A673 (cell line): ENCODE measurements at regions not wholly inside any gene's neighbourhood (a gene's known extent, or its start where the extent isn't known, plus 50 kb on each side); places are given as distances from the start of the nearest gene placed in this dataset.

Experiments used
- BruUV-seq: library from RNA; stranded (reverse); fragments of 400-500 nt; replicated peaks from 2 replicates; lab custom pipeline; 2021; lab: Mats Ljungman, UMichigan
- CTCF ChIA-PET: fragments of 300-600 bp; sonication (Branson Sonifier 250); formaldehyde crosslinking; loops from one replicate; lab custom pipeline; 2022; ENCODE audit warnings: antibody characterized with exemption; lab: Charles Lee
- POLR2A ChIA-PET: fragments of 300-600 bp; sonication (Branson Sonifier 250); formaldehyde crosslinking; loops from one replicate; lab custom pipeline; 2022; ENCODE audit warnings: antibody characterized with exemption; ENCODE audit not compliant: low non-redundant PET; lab: Charles Lee
- DNase-seq: peaks from one replicate; pipeline ENCODE4 v3.0.0-alpha.2; 2015; ENCODE audit warnings: low spot score
- H3K27ac ChIP-seq: fragments of 200-600 bp; sonication (generic); 2 replicates; pipeline ENCODE4 v1.5.1; 2016; ENCODE audit warnings: mixed run types, low read depth, mild to moderate bottlenecking, mixed read lengths, antibody characterized with exemption, low read length; ENCODE audit not compliant: poor library complexity, severe bottlenecking
- H3K27me3 ChIP-seq: fragments of 200-600 bp; sonication (generic); replicated peaks from 2 replicates; pipeline ENCODE4 v1.6.1; 2017; ENCODE audit warnings: mixed run types, low read depth, mild to moderate bottlenecking, mixed read lengths, antibody characterized with exemption, low read length; ENCODE audit not compliant: insufficient read depth, poor library complexity
- H3K36me3 ChIP-seq: fragments of 200-600 bp; sonication (generic); 2 replicates; pipeline ENCODE4 v1.6.1; 2016; ENCODE audit warnings: mixed run types, mild to moderate bottlenecking, mixed read lengths, antibody characterized with exemption, low read length; ENCODE audit not compliant: insufficient read depth, poor library complexity, severe bottlenecking
- H3K4me1 ChIP-seq: fragments of 200-600 bp; sonication (generic); 2 replicates; pipeline ENCODE4 v1.6.1; 2017; ENCODE audit warnings: mixed run types, mild to moderate bottlenecking, mixed read lengths, antibody characterized with exemption, low read length; ENCODE audit not compliant: insufficient read depth, poor library complexity, severe bottlenecking
- H3K4me3 ChIP-seq: fragments of 200-600 bp; sonication (generic); 2 replicates; pipeline ENCODE4 v1.5.1; 2016; ENCODE audit warnings: low read depth, mixed run types, mild to moderate bottlenecking, mixed read lengths, low read length; ENCODE audit not compliant: poor library complexity, severe bottlenecking
- H3K9me3 ChIP-seq: fragments of 200-600 bp; sonication (generic); 2 replicates; pipeline ENCODE4 v1.6.1; 2016; ENCODE audit warnings: mixed run types, low read depth, mild to moderate bottlenecking, mixed read lengths, antibody characterized with exemption, low read length; ENCODE audit not compliant: poor library complexity, severe bottlenecking
- CTCF ChIP-seq: fragments of 300-800, 200-600 bp; sonication (generic); conservative IDR thresholded peaks from 2 replicates; pipeline ENCODE4 v1.5.1; 2017; ENCODE audit warnings: low read depth, mild to moderate bottlenecking, antibody characterized with exemption, low read length, moderate library complexity, mixed read lengths
- EZH2 ChIP-seq: fragments of 200-600 bp; sonication (generic); IDR thresholded peaks from 2 replicates; pipeline ENCODE4 v1.6.1; 2017; ENCODE audit warnings: borderline replicate concordance, low read depth, mild to moderate bottlenecking, mixed read lengths, antibody characterized with exemption, low read length; ENCODE audit not compliant: poor library complexity, severe bottlenecking
- intact Hi-C: fragments of 100-400 bp; cut with micrococcal nuclease; formaldehyde crosslinking; loops from one replicate; pipeline ENCODE4 v1.10.0; 2022; ENCODE audit not compliant: unreplicated experiment

GRCh38 chr13:103349211-103349980 lies 283.2 kb upstream of the SLC10A2 start:
- BruUV-seq, result no TSS peak
- no peak for TF ChIP-seq CTCF
- no peak for TF ChIP-seq EZH2
- Histone ChIP-seq H3K9me3 (peaks cover 4% of the 10 kb centered on the region), H3K4me1 (no peaks in the 10 kb centered on the region), H3K27ac (no peak overlapping the region), H3K36me3 (no peaks in the 10 kb centered on the region), H3K27me3 (no peaks in the 10 kb centered on the region), H3K4me3 (no peak overlapping the region)
- POLR2A ChIA-PET, result no interaction called here
- CTCF ChIA-PET, result no interaction called here
- no peak for DNase-seq
- intact Hi-C loops, result no loop called here

- intact Hi-C loops, result no loop called here
- no TSS peak for BruUV-seq
- H3K27ac ChIP-seq, result no peak overlapping the region
- DNase-seq, result no peak
- no peaks in the 10 kb centered on the region for H3K4me1 ChIP-seq
- CTCF ChIA-PET, result no interaction called here
- no peak for TF ChIP-seq EZH2
- TF ChIP-seq CTCF, result no peak
- H3K9me3 ChIP-seq, result no peaks in the 10 kb centered on the region
- no peaks in the 10 kb centered on the region for H3K36me3 ChIP-seq
- POLR2A ChIA-PET, result no interaction called here
- H3K4me3 ChIP-seq, result no peak overlapping the region
- peaks cover 5% of the 10 kb centered on the region for H3K27me3 ChIP-seq
These were observed 269.0 kb upstream of the SLC10A2 start for GRCh38 chr13:103335241-103335640.

- intact Hi-C loops, result no loop called here
- H3K36me3 ChIP-seq, result no peaks in the 10 kb centered on the region
- H3K4me3 ChIP-seq, result no peak overlapping the region
- ChIA-PET POLR2A (no interaction called here), CTCF (no interaction called here)
- no peak for DNase-seq
- H3K27ac ChIP-seq, result no peak overlapping the region
- H3K27me3 ChIP-seq, result peaks cover 23% of the 10 kb centered on the region
- BruUV-seq, result no TSS peak
- no peaks in the 10 kb centered on the region for H3K9me3 ChIP-seq
- H3K4me1 ChIP-seq, result no peaks in the 10 kb centered on the region
- TF ChIP-seq EZH2 (no peak), CTCF (no peak)
These were observed 265.7 kb upstream of the SLC10A2 start for GRCh38 chr13:103331924-103332323.
